ENCODE measurements at regions not wholly inside any gene's neighbourhood (a gene's known extent, or its start where the extent isn't known, plus 50 kb on each side); places are given as distances from the start of the nearest gene placed in this dataset.

- TF ChIP-seq GATA2 (IDR thresholded peaks at IDR 0.05; ENCODE audit: low read depth, low read length) = no peak
- no peak for TF ChIP-seq GATA3 (IDR thresholded peaks at IDR 0.05; ENCODE audit: low read depth, low read length)
These were observed 57.2 kb upstream of the ARID1B start for GRCh38 chr6:156719720-156720563.
